ENCODE measurements at regions not wholly inside any gene's neighbourhood (a gene's known extent, or its start where the extent isn't known, plus 50 kb on each side); places are given as distances from the start of the nearest gene placed in this dataset.

DNA sequence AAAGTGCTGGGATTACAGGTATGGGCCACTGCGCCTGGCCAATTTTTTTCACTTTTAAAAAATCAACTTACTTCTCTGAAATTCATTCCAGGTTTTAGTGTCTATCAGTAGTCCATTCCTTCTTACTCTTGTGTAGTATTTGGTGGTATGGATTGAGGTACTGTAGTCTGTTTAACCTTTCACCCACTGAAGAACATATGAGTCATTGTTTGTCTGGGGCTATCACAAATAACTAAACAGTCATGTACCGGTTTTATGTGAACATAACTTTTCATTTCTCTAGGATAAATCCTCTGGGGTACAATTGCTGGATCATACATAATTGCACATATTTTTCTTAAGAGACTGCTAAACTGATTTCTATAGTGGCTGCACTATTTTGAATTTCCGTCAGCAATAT, 1188.0 kb upstream of the CDH9 start:
- TF ChIP-seq, protein P1, sequence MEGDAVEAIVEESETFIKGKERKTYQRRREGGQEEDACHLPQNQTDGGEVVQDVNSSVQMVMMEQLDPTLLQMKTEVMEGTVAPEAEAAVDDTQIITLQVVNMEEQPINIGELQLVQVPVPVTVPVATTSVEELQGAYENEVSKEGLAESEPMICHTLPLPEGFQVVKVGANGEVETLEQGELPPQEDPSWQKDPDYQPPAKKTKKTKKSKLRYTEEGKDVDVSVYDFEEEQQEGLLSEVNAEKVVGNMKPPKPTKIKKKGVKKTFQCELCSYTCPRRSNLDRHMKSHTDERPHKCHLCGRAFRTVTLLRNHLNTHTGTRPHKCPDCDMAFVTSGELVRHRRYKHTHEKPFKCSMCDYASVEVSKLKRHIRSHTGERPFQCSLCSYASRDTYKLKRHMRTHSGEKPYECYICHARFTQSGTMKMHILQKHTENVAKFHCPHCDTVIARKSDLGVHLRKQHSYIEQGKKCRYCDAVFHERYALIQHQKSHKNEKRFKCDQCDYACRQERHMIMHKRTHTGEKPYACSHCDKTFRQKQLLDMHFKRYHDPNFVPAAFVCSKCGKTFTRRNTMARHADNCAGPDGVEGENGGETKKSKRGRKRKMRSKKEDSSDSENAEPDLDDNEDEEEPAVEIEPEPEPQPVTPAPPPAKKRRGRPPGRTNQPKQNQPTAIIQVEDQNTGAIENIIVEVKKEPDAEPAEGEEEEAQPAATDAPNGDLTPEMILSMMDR (IDR thresholded peaks at IDR 0.05): no peak
- no peak for TF ChIP-seq POLR2AphosphoS5 (IDR thresholded peaks at IDR 0.05; ENCODE audit: insufficient read depth in 1 of 2, low read depth in 1 of 2)
